GM18505 (cell line): ENCODE measurements at regions not wholly inside any gene's neighbourhood (a gene's known extent, or its start where the extent isn't known, plus 50 kb on each side); places are given as distances from the start of the nearest gene placed in this dataset.
"Not testable (repeated sequence)": the region's sequence is repeated elsewhere in the genome, so short reads cannot be mapped to it uniquely, and the experiment has no call there.

Experiments used
- ATAC-seq: cut with Tn5 transposase; IDR thresholded peaks from one replicate; pipeline ENCODE4 v1.9.1; 2021; ENCODE audit not compliant: unreplicated experiment
- POLR2A ChIP-seq: IDR thresholded peaks from 4 replicates; pipeline ENCODE4 v1.6.1; 2011; ENCODE audit warnings: borderline replicate concordance; ENCODE audit not compliant: insufficient read depth, insufficient read length; ENCODE audit errors: extremely low read depth

- no peak for ATAC-seq
Measured at GRCh38 chrX:44785652-44786051, 58.2 kb upstream of the DUSP21 start.

DNA sequence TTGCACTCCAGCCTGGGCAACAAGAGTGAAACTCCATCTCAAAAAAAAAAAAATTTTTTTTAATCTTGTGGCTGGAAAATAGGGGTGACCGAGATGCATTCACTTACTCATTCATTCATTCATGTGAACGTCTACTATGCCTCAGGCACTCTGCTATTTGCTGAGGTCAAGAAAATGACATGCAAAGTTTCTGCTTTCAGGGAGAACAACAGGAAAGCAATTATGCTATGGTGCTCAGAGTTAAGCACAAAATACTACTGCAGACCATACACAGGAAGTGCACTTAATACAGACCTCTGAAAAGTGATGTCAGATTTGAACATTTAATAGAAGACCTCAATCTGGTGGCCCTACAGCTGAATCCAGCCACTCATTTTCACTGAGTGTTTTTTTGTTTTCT lies 59.6 kb upstream of the DUSP21 start:
- no peak for TF ChIP-seq POLR2A
- ATAC-seq: no peak

More at GRCh38 chrX:44785652-44786051, 58.2 kb upstream of the DUSP21 start:
- no peak for TF ChIP-seq POLR2A

DNA sequence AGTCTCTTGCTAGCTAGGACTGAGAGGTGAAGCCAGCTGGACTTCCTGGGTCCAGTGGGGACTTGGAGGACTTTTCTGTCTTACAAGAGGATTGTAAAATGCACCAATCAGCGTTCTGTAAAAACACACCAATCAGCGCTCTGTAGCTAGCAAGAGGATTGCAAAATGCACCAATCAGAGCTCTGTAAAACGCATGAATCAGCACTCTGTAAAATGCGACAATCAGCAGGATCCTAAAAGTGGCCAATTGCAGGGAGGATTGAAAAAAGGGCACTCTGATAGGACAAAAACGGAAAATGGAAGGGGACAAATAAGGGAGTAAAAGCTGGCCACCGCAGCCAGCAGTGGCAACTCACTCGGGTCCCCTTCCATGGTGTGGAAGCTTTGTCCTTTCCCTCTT lies 65.6 kb upstream of the DUSP21 start:
- no peak for ATAC-seq
- no peak for TF ChIP-seq POLR2A

DNA sequence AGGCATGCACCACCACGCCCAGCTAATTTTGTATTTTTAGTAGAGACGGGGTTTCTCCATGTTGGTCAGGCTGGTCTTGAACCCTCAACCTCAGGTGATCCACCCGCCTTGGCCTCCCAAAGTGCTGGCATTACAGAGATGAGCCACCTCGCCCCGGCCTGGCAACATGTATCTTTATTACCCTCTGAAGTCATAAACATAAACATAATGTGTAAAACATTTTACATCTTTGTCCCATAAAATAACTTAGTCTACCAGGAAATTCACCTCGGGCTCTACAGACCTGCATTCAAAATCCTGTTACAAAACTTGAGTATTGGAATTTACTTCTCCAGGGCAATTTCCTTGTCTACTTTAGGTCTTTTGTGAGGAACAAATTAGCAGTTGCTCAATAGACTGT lies 68.1 kb upstream of the DUSP21 start:
- no peak for ATAC-seq
- no peak for TF ChIP-seq POLR2A

DNA sequence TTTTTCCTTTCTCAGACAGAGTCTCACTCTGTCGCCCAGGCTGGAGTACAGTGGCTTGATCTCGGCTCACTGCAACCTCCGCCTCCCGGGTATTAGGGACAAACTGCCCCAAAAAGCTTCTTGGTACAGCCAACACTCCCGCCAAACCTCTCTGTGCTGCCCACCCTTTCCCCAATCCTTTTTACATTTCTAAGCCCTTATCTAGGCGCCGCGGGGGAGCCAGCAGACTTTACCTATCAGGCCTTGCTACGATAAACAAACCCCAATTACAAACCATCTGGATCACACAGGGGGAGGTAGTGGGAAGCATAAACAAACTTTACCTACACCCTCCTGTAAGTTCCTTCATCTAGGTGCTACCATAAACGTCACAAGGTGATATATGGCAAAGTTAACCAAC lies 69.8 kb upstream of the DUSP21 start:
- not testable (repeated sequence) for ATAC-seq

GRCh38 chrX:44770121-44770520 lies 73.7 kb upstream of the DUSP21 start:
- no peak for TF ChIP-seq POLR2A
- no peak for ATAC-seq

GRCh38 chrX:44767308-44767707 lies 76.5 kb upstream of the DUSP21 start:
- ATAC-seq: no peak
- TF ChIP-seq POLR2A: no peak

- no peak for ATAC-seq
- TF ChIP-seq POLR2A: no peak
Measured at GRCh38 chrX:44765556-44765955, 78.3 kb upstream of the DUSP21 start.

GRCh38 chrX:44747969-44748368 lies 95.9 kb upstream of the DUSP21 start:
- no peak for ATAC-seq
- no peak for TF ChIP-seq POLR2A

DNA sequence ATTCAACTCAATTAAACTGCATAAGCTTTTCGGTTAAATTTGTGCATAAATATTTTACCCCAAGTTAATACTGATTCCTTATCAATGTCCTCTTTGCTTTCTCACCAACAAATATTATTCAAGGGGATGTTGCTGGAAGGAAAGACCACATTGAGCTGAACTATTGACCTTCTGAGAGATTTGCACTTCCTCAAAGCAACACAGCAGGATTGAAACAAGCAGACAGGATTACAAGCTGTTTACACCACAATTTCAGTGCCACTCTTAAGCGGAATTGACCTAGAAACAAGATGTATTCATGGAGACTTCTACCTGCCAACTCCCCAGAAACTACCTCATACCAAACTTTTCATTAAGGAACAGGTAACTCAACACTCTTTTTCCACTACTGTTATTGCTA lies 96.5 kb upstream of the DUSP21 start:
- TF ChIP-seq POLR2A: no peak
- no peak for ATAC-seq

GRCh38 chrX:44744799-44745198 lies 99.0 kb upstream of the DUSP21 start:
- ATAC-seq: no peak
- TF ChIP-seq POLR2A: no peak

- no peak for TF ChIP-seq POLR2A
- no peak for ATAC-seq
Measured at GRCh38 chrX:44742480-44743155, 101.2 kb upstream of the DUSP21 start.

DNA sequence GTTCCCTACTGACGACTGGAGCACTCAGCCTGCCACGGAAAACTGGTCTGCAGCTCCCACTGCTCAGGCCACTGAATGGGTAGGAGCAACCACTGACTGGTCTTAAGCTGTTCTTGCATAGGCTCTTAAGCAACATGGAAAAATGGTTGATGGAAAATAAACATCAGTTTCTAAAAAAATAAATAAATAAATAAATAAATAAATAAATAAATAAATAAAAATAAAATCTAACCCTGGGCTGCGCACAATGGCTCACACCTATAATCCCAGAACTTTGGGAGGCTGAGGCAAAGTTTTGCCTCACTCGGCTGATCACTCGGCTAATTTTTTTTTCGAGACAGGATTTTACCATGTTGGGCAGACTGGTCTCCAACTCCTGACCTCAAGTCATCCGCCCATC lies 102.0 kb upstream of the DUSP21 start:
- not testable (repeated sequence) for ATAC-seq

GRCh38 chrX:44741458-44741857 lies 102.4 kb upstream of the DUSP21 start:
- not testable (repeated sequence) for ATAC-seq

DNA sequence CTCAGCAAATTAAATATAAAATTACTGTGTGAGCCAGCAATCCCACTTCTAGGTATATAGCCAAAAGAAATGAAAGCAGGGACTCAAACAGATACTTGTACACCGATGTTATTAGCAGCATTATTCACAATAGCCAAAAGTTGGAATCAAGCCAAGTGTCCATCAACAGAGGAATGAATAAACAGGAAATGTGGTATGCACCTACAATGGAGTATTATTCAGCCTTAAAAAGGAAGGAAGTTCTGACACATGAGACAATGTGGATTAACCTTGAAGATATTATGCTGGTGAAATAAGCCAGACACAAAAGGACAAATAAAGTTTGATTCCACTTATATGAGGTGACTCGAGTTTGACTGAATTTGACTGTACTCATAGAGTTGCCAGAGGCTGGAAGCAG lies 108.3 kb upstream of the DUSP21 start:
- no peak for ATAC-seq
- TF ChIP-seq POLR2A: no peak
